ENCODE measurements at regions not wholly inside any gene's neighbourhood (a gene's known extent, or its start where the extent isn't known, plus 50 kb on each side); places are given as distances from the start of the nearest gene placed in this dataset.

DNA sequence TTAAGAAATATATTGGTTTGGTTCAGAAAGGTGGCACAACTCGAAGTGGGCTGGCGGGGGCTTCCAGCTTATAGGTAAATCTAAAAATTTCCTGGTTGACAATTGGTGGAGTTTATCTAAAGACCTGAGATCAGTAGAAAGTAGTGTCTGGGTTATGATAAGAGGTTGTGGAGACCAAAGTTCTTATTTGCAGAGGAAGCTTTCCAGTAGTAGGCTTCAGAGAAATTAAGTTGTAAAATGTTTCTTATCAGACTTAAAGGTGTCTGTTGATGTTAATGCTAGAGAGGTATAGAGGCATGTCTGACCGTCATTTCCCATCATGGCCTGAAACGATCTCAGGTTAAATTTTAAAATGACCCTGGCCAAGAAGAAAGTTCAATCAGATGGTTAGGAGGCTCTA, 565.2 kb upstream of the DPPA4 start:
- no peak overlapping the region for H3K4ac ChIP-seq (ENCODE audit: low read depth, low read length)
- H3K4me1 ChIP-seq (ENCODE audit: insufficient read depth, low read length): no peaks in the 10 kb centered on the region
- H2BK20ac ChIP-seq (ENCODE audit: low read depth, low read length, poor library complexity, severe bottlenecking): no peak overlapping the region
- no peak overlapping the region for H2AK5ac ChIP-seq (ENCODE audit: insufficient read length, low read length)
- Mint-ChIP-seq H3K36me3 (ENCODE audit: insufficient read depth in 1 of 3, low read depth in 3 of 3) (peaks cover 21 to 28% (median 24%) of the 10 kb centered on the region in 3 experiments), H3K27ac (no peak overlapping the region), H3K4me1 (0 out of 4 replicates have a peak, but pooled peaks cover 2 to 5% of the 10 kb centered on the region in 2 experiments), H3K9me3 (peaks cover 25 to 28% of the 10 kb centered on the region in 2 experiments), H3K27me3 (ENCODE audit: low read depth) (no peaks in the 10 kb centered on the region), H3K4me3 (no peak overlapping the region)
- peaks cover 11% of the 10 kb centered on the region for H3K9me3 ChIP-seq (ENCODE audit: control insufficient read depth, low read depth, low read length)
- H2BK120ac ChIP-seq (ENCODE audit: low read depth, low read length, poor library complexity, severe bottlenecking): no peak overlapping the region
- no peak overlapping the region for H3K27ac ChIP-seq (ENCODE audit: insufficient read length, low read depth, low read length)
- H2BK5ac ChIP-seq (ENCODE audit: insufficient read length, low read length): no peak overlapping the region
- H2AFZ ChIP-seq (ENCODE audit: low read length): no peak overlapping the region
- DNase-seq: no peak
- H3K9ac ChIP-seq (ENCODE audit: extremely low read depth, insufficient read length, low read length): no peak overlapping the region
- no peak overlapping the region for H2BK12ac ChIP-seq (ENCODE audit: insufficient read length, low read depth, low read length)
- no peaks in the 10 kb centered on the region for H3K23me2 ChIP-seq (ENCODE audit: insufficient read length, low read depth, low read length, poor library complexity, severe bottlenecking)
- H3K79me2 ChIP-seq (ENCODE audit: insufficient read depth, low read length): no peaks in the 10 kb centered on the region
- H4K8ac ChIP-seq (replicated peaks; ENCODE audit: insufficient read length, low read depth, low read length): no peak overlapping the region
- no peak overlapping the region for H4K5ac ChIP-seq (ENCODE audit: insufficient read length, low read depth, low read length)
- no peak overlapping the region for H3K18ac ChIP-seq (ENCODE audit: insufficient read length, low read depth, low read length)
- H3K56ac ChIP-seq (ENCODE audit: insufficient read length, low read depth, low read length): no peak overlapping the region
- no CpG with 5 or more reads among the region's 4 CpGs for WGBS (ENCODE audit: extremely low coverage, insufficient read length, low lambda C conversion rate)
- TF ChIP-seq, protein P1, sequence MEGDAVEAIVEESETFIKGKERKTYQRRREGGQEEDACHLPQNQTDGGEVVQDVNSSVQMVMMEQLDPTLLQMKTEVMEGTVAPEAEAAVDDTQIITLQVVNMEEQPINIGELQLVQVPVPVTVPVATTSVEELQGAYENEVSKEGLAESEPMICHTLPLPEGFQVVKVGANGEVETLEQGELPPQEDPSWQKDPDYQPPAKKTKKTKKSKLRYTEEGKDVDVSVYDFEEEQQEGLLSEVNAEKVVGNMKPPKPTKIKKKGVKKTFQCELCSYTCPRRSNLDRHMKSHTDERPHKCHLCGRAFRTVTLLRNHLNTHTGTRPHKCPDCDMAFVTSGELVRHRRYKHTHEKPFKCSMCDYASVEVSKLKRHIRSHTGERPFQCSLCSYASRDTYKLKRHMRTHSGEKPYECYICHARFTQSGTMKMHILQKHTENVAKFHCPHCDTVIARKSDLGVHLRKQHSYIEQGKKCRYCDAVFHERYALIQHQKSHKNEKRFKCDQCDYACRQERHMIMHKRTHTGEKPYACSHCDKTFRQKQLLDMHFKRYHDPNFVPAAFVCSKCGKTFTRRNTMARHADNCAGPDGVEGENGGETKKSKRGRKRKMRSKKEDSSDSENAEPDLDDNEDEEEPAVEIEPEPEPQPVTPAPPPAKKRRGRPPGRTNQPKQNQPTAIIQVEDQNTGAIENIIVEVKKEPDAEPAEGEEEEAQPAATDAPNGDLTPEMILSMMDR (conservative IDR thresholded peaks at IDR 0.05): no peak
- no peaks in the 10 kb centered on the region for H3K79me1 ChIP-seq (ENCODE audit: insufficient read depth, low read depth, low read length, poor library complexity, severe bottlenecking)
- H3K23ac ChIP-seq (ENCODE audit: insufficient read length, low read depth, low read length): no peak overlapping the region
- no peak overlapping the region for H3K4me2 ChIP-seq (ENCODE audit: insufficient read depth, insufficient read length, low read length)
- no peak overlapping the region for H3T11ph ChIP-seq (ENCODE audit: low read length)
- no peak overlapping the region for H4K91ac ChIP-seq (ENCODE audit: insufficient read length, low read depth, low read length)
- H2BK15ac ChIP-seq (ENCODE audit: low read depth, low read length): no peak overlapping the region
- H4K20me1 ChIP-seq (ENCODE audit: control insufficient read depth, insufficient read depth, insufficient read length): no peaks in the 10 kb centered on the region
- H3K27me3 ChIP-seq (ENCODE audit: insufficient read depth, low read length): no peaks in the 10 kb centered on the region
- no peak overlapping the region for H3K14ac ChIP-seq (ENCODE audit: insufficient read depth, low read length)

Measured in H9 (cell line).